Activated T-cell treated with anti-CD3 and anti-CD28 coated beads, Interleukin-2, amount 50 U/mL, for 4 hours (primary cell): ENCODE measurements at regions not wholly inside any gene's neighbourhood (a gene's known extent, or its start where the extent isn't known, plus 50 kb on each side); places are given as distances from the start of the nearest gene placed in this dataset.
"Not testable (repeated sequence)": the region's sequence is repeated elsewhere in the genome, so short reads cannot be mapped to it uniquely, and the experiment has no call there.

Experiments used
- ATAC-seq, 2 donors: fragments of 200-7000 bp; cut with Tn5 transposase; one replicate each; pipeline ENCODE4 v1.10.0; 2021
- DNase-seq: peaks from one replicate; pipeline ENCODE4 v3.0.0-alpha.2; 2020
- H3K27me3 Mint-ChIP-seq: one replicate; pipeline ENCODE4 v1.8.0; 2021; ENCODE audit warnings: low read depth, mixed read lengths
- H3K36me3 Mint-ChIP-seq: one replicate; pipeline ENCODE4 v1.8.0; 2022; ENCODE audit warnings: mixed read lengths; ENCODE audit not compliant: insufficient read depth
- H3K4me1 Mint-ChIP-seq: one replicate; pipeline ENCODE4 v1.8.0; 2021; ENCODE audit warnings: low read depth, mixed read lengths
- H3K4me3 Mint-ChIP-seq: one replicate; pipeline ENCODE4 v1.8.0; 2021; ENCODE audit warnings: mild to moderate bottlenecking, moderate library complexity, mixed read lengths
- H3K9me3 Mint-ChIP-seq: one replicate; pipeline ENCODE4 v1.8.0; 2021; ENCODE audit warnings: mixed read lengths

GRCh38 chr1:195663549-195664280, 944.5 kb downstream of the KCNT2 start:
- DNase-seq (no peak), ATAC-seq (no peak)
- no peak overlapping the region for H3K4me3 Mint-ChIP-seq
- H3K36me3 Mint-ChIP-seq = no peaks in the 10 kb centered on the region
- no peaks in the 10 kb centered on the region for H3K27me3 Mint-ChIP-seq
- peaks cover 8% of the 10 kb centered on the region for H3K9me3 Mint-ChIP-seq
- no peaks in the 10 kb centered on the region for H3K4me1 Mint-ChIP-seq

GRCh38 chr1:195656780-195657179, 951.5 kb downstream of the KCNT2 start:
- DNase-seq = no peak
- Mint-ChIP-seq H3K27me3 (no peaks in the 10 kb centered on the region), H3K4me3 (no peak overlapping the region), H3K4me1 (no peaks in the 10 kb centered on the region), H3K9me3 (peaks cover 2% of the 10 kb centered on the region), H3K36me3 (no peaks in the 10 kb centered on the region)
- no peak for ATAC-seq

- H3K9me3 Mint-ChIP-seq = peaks cover 26% of the 10 kb centered on the region
- DNase-seq, H3K4me1 Mint-ChIP-seq, ATAC-seq, H3K27me3 Mint-ChIP-seq, H3K36me3 Mint-ChIP-seq, H3K4me3 Mint-ChIP-seq: not testable (repeated sequence)
These were observed 959.4 kb downstream of the KCNT2 start for GRCh38 chr1:195648875-195649274.

- ATAC-seq = no peak
- H3K4me1 Mint-ChIP-seq = no peaks in the 10 kb centered on the region
- DNase-seq = no peak
- H3K9me3 Mint-ChIP-seq = peaks cover 6% of the 10 kb centered on the region
- H3K4me3 Mint-ChIP-seq = no peak overlapping the region
- H3K36me3 Mint-ChIP-seq = no peaks in the 10 kb centered on the region
- no peaks in the 10 kb centered on the region for H3K27me3 Mint-ChIP-seq
These were observed 970.7 kb downstream of the KCNT2 start for GRCh38 chr1:195637539-195637938.

GRCh38 chr1:195618287-195618686, 990.0 kb downstream of the KCNT2 start:
- peaks cover 7% of the 10 kb centered on the region for H3K9me3 Mint-ChIP-seq
- no peaks in the 10 kb centered on the region for H3K27me3 Mint-ChIP-seq

GRCh38 chr1:195617106-195617505, 991.1 kb downstream of the KCNT2 start:
- Mint-ChIP-seq H3K27me3 (no peaks in the 10 kb centered on the region), H3K4me3 (no peak overlapping the region), H3K9me3 (peaks cover 7% of the 10 kb centered on the region), H3K4me1 (no peaks in the 10 kb centered on the region), H3K36me3 (no peaks in the 10 kb centered on the region)
- DNase-seq = no peak
- no peak for ATAC-seq

More at GRCh38 chr1:195618287-195618686, 990.0 kb downstream of the KCNT2 start:
- H3K36me3 Mint-ChIP-seq = no peaks in the 10 kb centered on the region
- H3K4me3 Mint-ChIP-seq = no peak overlapping the region
- H3K4me1 Mint-ChIP-seq = no peaks in the 10 kb centered on the region
- ATAC-seq (no peak), DNase-seq (no peak)

- no peaks in the 10 kb centered on the region for H3K27me3 Mint-ChIP-seq
- DNase-seq (no peak), ATAC-seq (no peak)
- no peak overlapping the region for H3K4me3 Mint-ChIP-seq
- H3K36me3 Mint-ChIP-seq = no peaks in the 10 kb centered on the region
- H3K9me3 Mint-ChIP-seq = peaks cover 12% of the 10 kb centered on the region
- H3K4me1 Mint-ChIP-seq = no peaks in the 10 kb centered on the region
These were observed 999.4 kb downstream of the KCNT2 start for GRCh38 chr1:195608883-195609282.

GRCh38 chr1:195606483-195606882, 1001.8 kb downstream of the KCNT2 start:
- ATAC-seq = no peak
- Mint-ChIP-seq H3K36me3 (no peaks in the 10 kb centered on the region), H3K4me3 (no peak overlapping the region), H3K9me3 (peaks cover 12% of the 10 kb centered on the region), H3K4me1 (no peaks in the 10 kb centered on the region), H3K27me3 (no peaks in the 10 kb centered on the region)
- no peak for DNase-seq

- Mint-ChIP-seq H3K36me3 (no peaks in the 10 kb centered on the region), H3K27me3 (no peaks in the 10 kb centered on the region), H3K4me3 (no peak overlapping the region), H3K9me3 (peaks cover 12% of the 10 kb centered on the region), H3K4me1 (no peaks in the 10 kb centered on the region)
- no peak for DNase-seq
- no peak for ATAC-seq
These were observed 1004.0 kb downstream of the KCNT2 start for GRCh38 chr1:195604287-195604686.

GRCh38 chr1:195597891-195598290, 1010.3 kb downstream of the KCNT2 start:
- Mint-ChIP-seq H3K36me3 (no peaks in the 10 kb centered on the region), H3K4me3 (no peak overlapping the region), H3K4me1 (no peaks in the 10 kb centered on the region), H3K27me3 (no peaks in the 10 kb centered on the region), H3K9me3 (peaks cover 10% of the 10 kb centered on the region)
- DNase-seq (no peak), ATAC-seq (no peak)

- no peaks in the 10 kb centered on the region for H3K36me3 Mint-ChIP-seq
- ATAC-seq = no peak
- peaks cover 6% of the 10 kb centered on the region for H3K9me3 Mint-ChIP-seq
- H3K4me1 Mint-ChIP-seq = no peaks in the 10 kb centered on the region
- no peaks in the 10 kb centered on the region for H3K27me3 Mint-ChIP-seq
- no peak overlapping the region for H3K4me3 Mint-ChIP-seq
- DNase-seq = no peak
These were observed 1013.5 kb downstream of the KCNT2 start for GRCh38 chr1:195594773-195595172.

- no peaks in the 10 kb centered on the region for H3K4me1 Mint-ChIP-seq
- H3K4me3 Mint-ChIP-seq = no peak overlapping the region
- H3K36me3 Mint-ChIP-seq = no peaks in the 10 kb centered on the region
- ATAC-seq (no peak), DNase-seq (no peak)
- H3K27me3 Mint-ChIP-seq = no peaks in the 10 kb centered on the region
- H3K9me3 Mint-ChIP-seq = peaks cover 6% of the 10 kb centered on the region
These were observed 1013.9 kb downstream of the KCNT2 start for GRCh38 chr1:195594322-195594721.

GRCh38 chr1:195591917-195592672, 1016.1 kb downstream of the KCNT2 start:
- no peaks in the 10 kb centered on the region for H3K27me3 Mint-ChIP-seq
- no peak overlapping the region for H3K4me3 Mint-ChIP-seq
- no peaks in the 10 kb centered on the region for H3K4me1 Mint-ChIP-seq
- H3K36me3 Mint-ChIP-seq = no peaks in the 10 kb centered on the region
- DNase-seq (no peak), ATAC-seq (no peak)
- peaks cover 16% of the 10 kb centered on the region for H3K9me3 Mint-ChIP-seq

- H3K36me3 Mint-ChIP-seq = no peaks in the 10 kb centered on the region
- H3K9me3 Mint-ChIP-seq = peaks cover 20% of the 10 kb centered on the region
- ATAC-seq (no peak), DNase-seq (no peak)
- no peaks in the 10 kb centered on the region for H3K4me1 Mint-ChIP-seq
- no peaks in the 10 kb centered on the region for H3K27me3 Mint-ChIP-seq
- no peak overlapping the region for H3K4me3 Mint-ChIP-seq
These were observed 1017.6 kb downstream of the KCNT2 start for GRCh38 chr1:195590649-195591048.
